HepG2 (cell line): ENCODE measurements at regions not wholly inside any gene's neighbourhood (a gene's known extent, or its start where the extent isn't known, plus 50 kb on each side); places are given as distances from the start of the nearest gene placed in this dataset.

ENCODE experiments used
- ATAC-seq: fragments of 200-7000 bp; cut with Tn5 transposase; 3 replicates; pipeline ENCODE4 v1.9.1; 2020; ENCODE audit warnings: mild to moderate bottlenecking, moderate library complexity
- BruUV-seq: library from RNA; stranded (reverse); fragments of 400-500 nt; replicated peaks from 2 replicates; lab custom pipeline; 2021; lab: Mats Ljungman, UMichigan
- CTCF ChIA-PET: fragments of 300-600 bp; formaldehyde crosslinking; extraction: SDS; loops from one replicate; lab custom pipeline; 2021; ENCODE audit warnings: low total read pairs, inconsistent platforms, low intra/inter-chr PET ratio; lab: Yijun Ruan, JAX
- POLR2A ChIA-PET: fragments of 350-600 bp; sonication (Branson Sonifier 250); formaldehyde crosslinking; loops from one replicate; lab custom pipeline; 2020; ENCODE audit warnings: antibody characterized with exemption, inconsistent platforms; lab: Yijun Ruan, JAX
- DNase-seq: peaks from one replicate; pipeline ENCODE4 v3.0.0-alpha.2; 2015; ENCODE audit warnings: low spot score
- FAIRE-seq: peaks from 3 replicates; lab custom pipeline; 2011; peaks lifted over from hg19 to GRCh38; lab: Jason Lieb, UNC
- H2AFZ ChIP-seq: one replicate; pipeline ENCODE4 v1.6.1; 2011; ENCODE audit warnings: low read length, inconsistent platforms
- H3K27ac ChIP-seq: fragments of 300-600 bp; 3 replicates; pipeline ENCODE4 v1.8.0; 2011; ENCODE audit warnings: mixed run types, mild to moderate bottlenecking, mixed read lengths, low read length, inconsistent platforms; ENCODE audit not compliant: insufficient read depth; ENCODE audit errors: extremely low read length
- H3K27me3 ChIP-seq, 2 experiments: fragments of 200-600 bp in 1 of 2; 2 replicates in 1 of 2; 3 replicates in 1 of 2; pipeline versions ENCODE4 v1.6.0 to v1.8.0; 2011; ENCODE audit warnings: low read length in 2 of 2, mild to moderate bottlenecking in 2 of 2, moderate library complexity in 2 of 2, inconsistent platforms in 1 of 2; ENCODE audit not compliant: insufficient read depth in 2 of 2, control insufficient read depth in 1 of 2
- H3K36me3 ChIP-seq, 2 experiments: fragments of 200-600 bp in 1 of 2; replicated peaks in 1 of 2; 2 replicates in 1 of 2; 3 replicates in 1 of 2; pipeline versions ENCODE4 v1.5.1 to v1.8.0; 2011; ENCODE audit warnings: low read length in 2 of 2, inconsistent platforms in 1 of 2; ENCODE audit not compliant: insufficient read depth in 2 of 2, control insufficient read depth in 1 of 2
- H3K4me1 ChIP-seq: 2 replicates; pipeline ENCODE4 v1.5.1; 2012; ENCODE audit warnings: low read length, inconsistent platforms; ENCODE audit not compliant: insufficient read depth
- H3K4me2 ChIP-seq: 2 replicates; pipeline ENCODE4 v1.6.0; 2011; ENCODE audit warnings: low read depth, low read length, inconsistent platforms
- H3K4me3 ChIP-seq, 3 experiments: fragments of 200-600 bp in 1 of 3; sonication (generic), shearing (Covaris generic) in 1 of 3; replicated peaks in 1 of 3; 2 replicates each; pipeline ENCODE4 v1.5.1; 2011 to 2016; ENCODE audit warnings: low read length in 3 of 3, inconsistent platforms in 2 of 3, low read depth in 2 of 3, mild to moderate bottlenecking in 2 of 3, control low read depth in 1 of 3, mixed read lengths in 1 of 3; ENCODE audit not compliant: insufficient read depth in 1 of 3
- H3K79me2 ChIP-seq: one replicate; pipeline ENCODE4 v1.6.1; 2011; ENCODE audit warnings: low read length, inconsistent platforms; ENCODE audit not compliant: insufficient read depth
- H3K9ac ChIP-seq: 2 replicates; pipeline ENCODE4 v1.6.0; 2011; ENCODE audit warnings: mild to moderate bottlenecking, low read depth, low read length, inconsistent platforms; ENCODE audit not compliant: insufficient read depth
- H3K9me3 ChIP-seq: 2 replicates; pipeline ENCODE4 v1.5.1; 2012; ENCODE audit warnings: mild to moderate bottlenecking, low read length
- H4K20me1 ChIP-seq: 2 replicates; pipeline ENCODE4 v1.6.0; 2011; ENCODE audit warnings: inconsistent platforms, mild to moderate bottlenecking, low read length, moderate library complexity; ENCODE audit not compliant: insufficient read depth
- FOXK2 ChIP-seq: fragments of 450-650 bp; IDR thresholded peaks from 2 replicates; pipeline ENCODE4 v1.6.1; 2016
- GLI4 ChIP-seq: sonication (generic); formaldehyde crosslinking; IDR thresholded peaks from 2 replicates; pipeline ENCODE4 v1.5.1; 2020; ENCODE audit warnings: missing genetic modification reagents, mild to moderate bottlenecking, moderate library complexity, borderline replicate concordance
- GRHL1 ChIP-seq: sonication (generic); formaldehyde crosslinking; conservative IDR thresholded peaks from 2 replicates; pipeline ENCODE4 v1.8.0; 2022; ENCODE audit warnings: missing genetic modification reagents
- HNF1B ChIP-seq: sonication (generic); formaldehyde crosslinking; IDR thresholded peaks from 2 replicates; pipeline ENCODE4 v1.5.1; 2020; ENCODE audit warnings: mild to moderate bottlenecking, moderate library complexity, missing genetic modification reagents
- KAT7 ChIP-seq: IDR thresholded peaks from 2 replicates; pipeline ENCODE4 v1.6.1; 2018; ENCODE audit warnings: borderline replicate concordance, missing compliant biosample characterization
- KAT8 ChIP-seq: IDR thresholded peaks from 2 replicates; pipeline ENCODE4 v1.6.1; 2016; ENCODE audit warnings: missing genetic modification reagents, missing compliant biosample characterization
- RARG ChIP-seq: sonication (generic); formaldehyde crosslinking; IDR thresholded peaks from 2 replicates; pipeline ENCODE4 v1.4.0; 2020; ENCODE audit warnings: low read depth, mild to moderate bottlenecking, missing genetic modification reagents
- SMAD1 ChIP-seq: sonication (generic); formaldehyde crosslinking; IDR thresholded peaks from 2 replicates; pipeline ENCODE4 v1.4.0; 2020; ENCODE audit warnings: missing genetic modification reagents, low read depth, mild to moderate bottlenecking, borderline replicate concordance
- SMARCC2 ChIP-seq: fragments of 450-650 bp; IDR thresholded peaks from 2 replicates; pipeline ENCODE4 v1.6.1; 2017; ENCODE audit warnings: antibody characterized with exemption, mild to moderate bottlenecking
- THAP9 ChIP-seq: sonication (generic); formaldehyde crosslinking; IDR thresholded peaks from 2 replicates; pipeline ENCODE4; 2020; ENCODE audit warnings: missing genetic modification reagents, mild to moderate bottlenecking, borderline replicate concordance
- ZMAT3 ChIP-seq: sonication (generic); formaldehyde crosslinking; conservative IDR thresholded peaks from 2 replicates; pipeline ENCODE4 v1.7.0; 2021; ENCODE audit warnings: missing genetic modification reagents
- ZNF460 ChIP-seq: sonication (generic); formaldehyde crosslinking; IDR thresholded peaks from 2 replicates; pipeline ENCODE4 v1.5.1; 2020; ENCODE audit warnings: missing genetic modification reagents, mild to moderate bottlenecking, borderline replicate concordance
- ZNF510 ChIP-seq: sonication (generic); formaldehyde crosslinking; IDR thresholded peaks from 2 replicates; pipeline ENCODE4 v1.4.0; 2020; ENCODE audit warnings: low read depth, mild to moderate bottlenecking, missing genetic modification reagents
- ZNF792 ChIP-seq: IDR thresholded peaks from 2 replicates; pipeline ENCODE4 v1.6.1; 2016
- ZNF839 ChIP-seq: sonication (generic); formaldehyde crosslinking; IDR thresholded peaks from 2 replicates; pipeline ENCODE4 v1.4.0; 2020; ENCODE audit warnings: missing genetic modification reagents, mild to moderate bottlenecking, borderline replicate concordance
- WGBS: methylation state at CpG from one replicate; pipeline ENCODE4 v1.1.6; 2017; ENCODE audit warnings: low lambda C conversion rate; 5-methylcytosine and 5-hydroxymethylcytosine counted together
- in situ Hi-C: cut with HindIII; loops from 2 replicates; pipeline ENCODE4 v1.10.0; 2017; ENCODE audit warnings: low pct_unique_long_range_greater_than_20kb; ENCODE audit not compliant: extremely low pct_ligation_motif_present
- intact Hi-C: fragments of 100-400 bp; cut with micrococcal nuclease; formaldehyde crosslinking; loops from one replicate; pipeline ENCODE4 v1.10.0; 2022; ENCODE audit not compliant: unreplicated experiment

- FAIRE-seq: no peak
- Histone ChIP-seq H3K4me1 (no peaks in the 10 kb centered on the region), H3K27me3 (no peaks in the 10 kb centered on the region), H3K27ac (no peak overlapping the region), H3K4me2 (no peak overlapping the region), H2AFZ (no peak overlapping the region), H3K36me3 (no peaks in the 10 kb centered on the region), H3K79me2 (no peaks in the 10 kb centered on the region), H3K9me3 (no peaks in the 10 kb centered on the region), H4K20me1 (no peaks in the 10 kb centered on the region), H3K9ac (no peak overlapping the region), H3K4me3 (no peak overlapping the region)
- no peak for DNase-seq
- in situ Hi-C loops (no loop called here), intact Hi-C loops (no loop called here)
- no peak for ATAC-seq
- BruUV-seq: no TSS peak
- WGBS: 26% methylated on average over 7 of the region's 7 CpGs
- CTCF ChIA-PET: no interaction called here
- TF ChIP-seq KAT7 (no peak), ZNF792 (no peak), THAP9 (CRISPR knock-in tag) (no peak), ZNF839 (CRISPR knock-in tag) (no peak), SMAD1 (CRISPR knock-in tag) (no peak), KAT8 (CRISPR knock-in tag) (no peak), ZMAT3 (CRISPR knock-in tag) (no peak), GLI4 (no peak), FOXK2 (no peak), GRHL1 (CRISPR knock-in tag) (no peak), ZNF510 (CRISPR knock-in tag) (no peak), ZNF460 (no peak), SMARCC2 (no peak), HNF1B (no peak), RARG (CRISPR knock-in tag) (no peak)
- POLR2A ChIA-PET: no interaction called here
Observed at GRCh38 chr7:67438198-67438882, 441.7 kb downstream of the TYW1 start.
